ENCODE measurements at regions not wholly inside any gene's neighbourhood (a gene's known extent, or its start where the extent isn't known, plus 50 kb on each side); places are given as distances from the start of the nearest gene placed in this dataset.

- DNase-seq (ENCODE audit: low read depth) = no peak
These were observed 969.2 kb upstream of the SLC35B3 start for GRCh38 chr6:9404351-9405146.

DNA sequence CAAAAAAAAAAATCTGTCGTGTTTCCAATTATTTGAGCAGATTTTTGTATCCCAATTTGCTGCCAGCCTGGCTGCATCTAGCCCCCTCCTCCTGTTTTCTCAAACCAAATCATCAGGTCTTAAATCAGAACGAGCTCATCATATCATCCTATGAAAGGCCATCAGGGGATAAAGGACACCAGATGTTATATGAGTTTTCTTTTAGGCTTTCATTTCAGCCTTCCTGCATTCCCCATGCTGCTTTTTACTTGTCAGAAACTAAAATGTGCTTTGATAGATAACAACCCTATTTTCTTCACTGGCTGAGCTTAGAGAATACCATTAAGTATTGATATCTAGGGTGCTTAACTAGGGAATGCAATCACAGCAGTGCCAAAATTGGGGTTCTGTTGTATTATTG, 968.4 kb upstream of the SLC35B3 start:
- no peak for DNase-seq (ENCODE audit: low read depth)

GRCh38 chr6:9401960-9402359, 966.6 kb upstream of the SLC35B3 start:
- DNase-seq (ENCODE audit: low read depth) = no peak

DNA sequence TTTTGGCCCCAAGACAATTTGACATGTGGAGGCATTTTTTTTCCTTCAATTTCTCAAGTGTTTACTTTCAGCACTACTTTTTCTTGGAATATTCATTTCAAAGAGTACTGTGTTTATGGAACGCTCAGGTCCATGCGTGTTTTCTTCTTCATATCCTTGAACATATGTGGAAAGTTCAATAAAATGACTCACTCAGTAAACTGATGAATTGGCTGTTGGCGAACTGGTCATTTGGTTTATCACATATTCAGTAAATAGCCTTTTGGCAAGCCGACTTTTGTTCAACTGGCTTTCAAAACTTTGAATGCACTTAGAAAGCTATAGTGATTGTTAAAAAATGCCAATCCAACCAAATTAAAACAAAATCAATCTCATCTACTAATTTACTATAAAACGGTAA, 964.6 kb upstream of the SLC35B3 start:
- DNase-seq (ENCODE audit: low read depth) = no peak

- no peak for DNase-seq (ENCODE audit: low read depth)
These were observed 963.5 kb upstream of the SLC35B3 start for GRCh38 chr6:9398767-9399373.

GRCh38 chr6:9398071-9398766, 962.9 kb upstream of the SLC35B3 start:
- DNase-seq (ENCODE audit: low read depth) = no peak

GRCh38 chr6:9388596-9388995, 953.3 kb upstream of the SLC35B3 start:
- no peak for DNase-seq (ENCODE audit: low read depth)

GRCh38 chr6:9380568-9380967, 945.2 kb upstream of the SLC35B3 start:
- DNase-seq (ENCODE audit: low read depth) = no peak

GRCh38 chr6:9373308-9373707, 938.0 kb upstream of the SLC35B3 start:
- no peak for DNase-seq (ENCODE audit: low read depth)

- DNase-seq (ENCODE audit: low read depth) = no peak
These were observed 935.1 kb upstream of the SLC35B3 start for GRCh38 chr6:9370480-9370879.

GRCh38 chr6:9365378-9365777, 930.0 kb upstream of the SLC35B3 start:
- DNase-seq (ENCODE audit: low read depth) = no peak

DNA sequence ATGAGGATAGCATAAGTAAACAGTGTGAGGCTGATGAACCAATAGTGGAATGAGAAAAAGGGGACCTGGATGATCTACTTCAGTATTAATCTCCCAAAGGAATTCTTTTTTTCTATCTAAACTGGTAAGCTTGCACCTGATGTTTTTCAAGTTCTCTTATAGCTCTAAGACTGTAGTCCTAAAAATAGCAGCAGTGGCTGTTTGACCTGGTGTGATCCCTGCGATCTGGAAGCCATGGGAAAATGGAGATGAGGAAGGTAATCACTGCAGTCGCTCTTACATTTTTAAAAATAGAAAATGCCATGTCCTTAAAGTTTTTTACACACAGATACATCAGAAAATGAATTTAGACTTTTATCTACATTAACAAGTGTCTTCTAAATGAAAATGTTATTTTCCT, 926.4 kb upstream of the SLC35B3 start:
- no peak for DNase-seq (ENCODE audit: low read depth)

GRCh38 chr6:9360881-9361280, 925.5 kb upstream of the SLC35B3 start:
- no peak for DNase-seq (ENCODE audit: low read depth)

DNA sequence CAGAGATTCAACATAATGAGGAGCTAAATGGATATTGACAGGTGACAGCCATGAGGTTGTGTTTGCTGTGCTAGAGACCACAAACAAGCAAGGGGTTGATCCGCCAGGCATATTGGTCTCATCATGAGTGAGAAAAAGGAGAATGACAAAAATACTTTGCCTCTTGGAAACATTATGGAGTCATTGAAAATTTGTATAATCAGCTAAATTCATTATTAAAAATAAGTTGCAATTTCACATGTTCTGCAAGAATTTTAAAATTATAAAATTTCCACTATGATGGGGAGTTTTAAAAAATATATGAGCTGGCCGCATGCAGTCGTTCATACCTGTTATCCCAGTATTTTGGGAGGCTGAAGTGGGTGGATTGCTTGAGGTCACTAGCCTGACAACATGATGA, 912.3 kb upstream of the SLC35B3 start:
- no peak for DNase-seq (ENCODE audit: low read depth)

- no peak for DNase-seq (ENCODE audit: low read depth)
These were observed 911.6 kb upstream of the SLC35B3 start for GRCh38 chr6:9346923-9347322.

DNA sequence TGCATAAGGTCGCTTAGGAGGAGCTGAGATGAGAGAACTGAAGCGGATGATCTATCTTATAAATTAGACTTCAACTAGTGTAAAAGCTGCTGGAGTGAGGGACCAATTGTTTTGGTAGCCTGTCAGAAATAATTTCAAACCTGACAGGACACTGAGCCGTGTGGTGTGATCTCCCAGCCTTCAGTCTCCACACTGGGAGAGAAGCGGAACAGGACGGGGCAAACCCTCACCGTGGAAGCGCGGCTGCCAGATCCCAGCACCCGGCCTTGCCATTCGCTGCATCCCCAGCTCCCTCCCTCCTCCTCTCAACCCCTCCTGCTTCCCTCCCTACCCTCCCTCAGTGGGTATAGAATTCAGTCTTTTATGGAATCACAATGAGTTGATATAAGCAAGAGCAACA, 900.1 kb upstream of the SLC35B3 start:
- no peak for DNase-seq (ENCODE audit: low read depth)

DNA sequence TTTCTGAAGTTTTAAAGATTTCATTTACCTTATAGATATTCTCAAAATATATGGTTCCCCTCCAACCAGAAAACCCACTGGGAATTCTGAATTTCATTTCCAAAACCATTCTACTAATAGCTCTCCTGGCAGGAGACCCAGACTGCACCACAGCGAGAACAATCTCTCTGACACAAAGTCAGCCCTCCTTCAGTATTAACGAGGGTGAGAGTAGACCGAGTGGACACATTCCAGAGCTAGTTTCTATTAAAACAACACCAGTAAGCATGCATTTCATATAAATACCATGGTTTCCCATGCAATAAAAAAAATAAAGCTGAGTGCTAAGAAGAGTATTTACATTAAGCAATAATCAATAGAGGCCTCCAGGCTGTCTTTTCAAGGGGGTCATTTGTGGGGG, 899.6 kb upstream of the SLC35B3 start:
- DNase-seq (ENCODE audit: low read depth) = no peak

- DNase-seq (ENCODE audit: low read depth) = no peak
These were observed 897.0 kb upstream of the SLC35B3 start for GRCh38 chr6:9332241-9332780.

DNA sequence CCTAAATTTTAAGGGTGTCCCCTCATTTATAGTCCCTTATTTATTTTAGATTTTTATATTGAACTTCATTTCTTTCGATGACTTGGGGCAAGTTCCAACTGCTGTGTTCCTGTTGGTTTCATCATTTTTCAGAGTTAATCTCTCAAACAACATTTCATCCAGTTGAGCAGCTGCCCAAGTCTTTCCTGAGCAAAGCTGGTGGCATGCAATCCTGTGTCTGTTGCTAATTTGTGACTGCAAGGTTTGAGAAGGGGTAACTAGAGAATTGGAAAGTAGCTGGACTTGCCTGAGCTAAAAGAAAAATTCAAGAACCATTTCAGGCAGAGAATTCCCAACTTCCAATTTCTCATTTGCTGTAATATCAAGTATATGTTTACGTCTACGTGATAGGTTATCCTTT, 881.5 kb upstream of the SLC35B3 start:
- DNase-seq (ENCODE audit: low read depth) = no peak

- DNase-seq (ENCODE audit: low read depth) = no peak
These were observed 880.8 kb upstream of the SLC35B3 start for GRCh38 chr6:9315966-9316650.

GRCh38 chr6:9308284-9308683, 872.9 kb upstream of the SLC35B3 start:
- DNase-seq (ENCODE audit: low read depth) = no peak

DNA sequence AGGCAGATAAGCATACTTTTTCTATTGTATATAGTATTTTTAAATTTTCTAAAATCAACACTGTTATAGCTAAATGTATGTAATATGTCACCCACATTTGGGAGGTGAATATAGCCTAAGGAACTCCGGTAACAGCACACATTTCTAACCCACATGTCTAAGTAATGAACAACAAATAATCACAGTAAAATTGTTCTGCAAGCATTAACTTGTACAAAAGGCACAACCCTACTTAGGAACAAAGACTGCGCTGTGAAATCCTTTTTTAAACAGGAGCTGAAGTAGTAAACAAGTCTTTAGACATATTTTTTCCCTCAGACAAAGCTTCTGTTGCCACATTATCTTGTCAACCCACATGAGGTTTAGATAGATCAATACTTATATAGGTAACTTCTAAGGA, 872.4 kb upstream of the SLC35B3 start:
- DNase-seq (ENCODE audit: low read depth) = no peak

Measured in stimulated activated CD8-positive, alpha-beta memory T cell treated with anti-CD3 and anti-CD28 coated beads, Interleukin-12 subunit alpha, Interleukin-12 subunit beta, amount 100 ng/mL, for 4 hours (primary cell).